GM23338 (cell line): ENCODE measurements at regions not wholly inside any gene's neighbourhood (a gene's known extent, or its start where the extent isn't known, plus 50 kb on each side); places are given as distances from the start of the nearest gene placed in this dataset.

ENCODE experiments used
- CTCF ChIP-seq, 2 experiments: fragments of 200-600 bp in 1 of 2; sonication (generic) in 1 of 2; conservative IDR thresholded peaks; 2 replicates each; pipeline versions ENCODE4 v1.5.1 to v1.6.1; 2016 to 2017; ENCODE audit warnings: antibody characterized with exemption in 2 of 2, low read depth in 2 of 2, mild to moderate bottlenecking in 2 of 2, moderate library complexity in 1 of 2
- EZH2 ChIP-seq: fragments of 200-600 bp; sonication (generic); IDR thresholded peaks from one replicate; pipeline ENCODE4 v1.8.0; 2017; ENCODE audit warnings: antibody characterized with exemption, mild to moderate bottlenecking, low read depth; ENCODE audit not compliant: unreplicated experiment
- EZH2phosphoT487 ChIP-seq: fragments of 200-600 bp; sonication (generic); IDR thresholded peaks from one replicate; pipeline ENCODE4 v1.8.1; 2018; ENCODE audit warnings: antibody characterized with exemption; ENCODE audit not compliant: unreplicated experiment
- JUNB ChIP-seq: IDR thresholded peaks from one replicate; pipeline ENCODE4 v1.6.1; 2016; ENCODE audit warnings: antibody characterized with exemption; ENCODE audit not compliant: unreplicated experiment
- POLR2AphosphoS5 ChIP-seq: IDR thresholded peaks from 2 replicates; pipeline ENCODE4 v1.6.1; 2016; ENCODE audit warnings: antibody characterized with exemption, low read depth
- REST ChIP-seq: IDR thresholded peaks from one replicate; pipeline ENCODE4 v1.6.1; 2018; ENCODE audit warnings: antibody characterized with exemption; ENCODE audit not compliant: unreplicated experiment
- STAT1 ChIP-seq: IDR thresholded peaks from one replicate; pipeline ENCODE4 v1.6.1; 2016; ENCODE audit warnings: antibody characterized with exemption; ENCODE audit not compliant: unreplicated experiment
- ZNF114 ChIP-seq: fragments of 250-450 bp; sonication (Bioruptor Pico); IDR thresholded peaks from 2 replicates; pipeline ENCODE4 v1.5.0; 2020; ENCODE audit warnings: mild to moderate bottlenecking, moderate library complexity
- TF ChIP-seq, protein P1 (sequence below): IDR thresholded peaks from 2 replicates; pipeline ENCODE4 v1.6.1; 2016; ENCODE audit warnings: antibody characterized with exemption

- TF ChIP-seq EZH2, result no peak
- no peak for TF ChIP-seq POLR2AphosphoS5
- no peak for TF ChIP-seq JUNB
- no peak for TF ChIP-seq ZNF114
- TF ChIP-seq CTCF (conservative IDR thresholded peaks at IDR 0.05; ENCODE audit: low read depth in 2 of 2), result no peak
- no peak for TF ChIP-seq EZH2phosphoT487
- TF ChIP-seq, protein P1, sequence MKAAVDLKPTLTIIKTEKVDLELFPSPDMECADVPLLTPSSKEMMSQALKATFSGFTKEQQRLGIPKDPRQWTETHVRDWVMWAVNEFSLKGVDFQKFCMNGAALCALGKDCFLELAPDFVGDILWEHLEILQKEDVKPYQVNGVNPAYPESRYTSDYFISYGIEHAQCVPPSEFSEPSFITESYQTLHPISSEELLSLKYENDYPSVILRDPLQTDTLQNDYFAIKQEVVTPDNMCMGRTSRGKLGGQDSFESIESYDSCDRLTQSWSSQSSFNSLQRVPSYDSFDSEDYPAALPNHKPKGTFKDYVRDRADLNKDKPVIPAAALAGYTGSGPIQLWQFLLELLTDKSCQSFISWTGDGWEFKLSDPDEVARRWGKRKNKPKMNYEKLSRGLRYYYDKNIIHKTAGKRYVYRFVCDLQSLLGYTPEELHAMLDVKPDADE, result no peak
- TF ChIP-seq REST, result no peak
- no peak for TF ChIP-seq STAT1
These were observed 316.3 kb downstream of the ADAMTS20 start for GRCh38 chr12:43235721-43236120.
